ENCODE measurements at regions not wholly inside any gene's neighbourhood (a gene's known extent, or its start where the extent isn't known, plus 50 kb on each side); places are given as distances from the start of the nearest gene placed in this dataset.

- TF ChIP-seq POLR2A (IDR thresholded peaks at IDR 0.05; ENCODE audit: low read length) (no peak), GATA1 (IDR thresholded peaks at IDR 0.05; ENCODE audit: low read depth, low read length) (no peak)
Observed at GRCh38 chr5:63053019-63053638, 474.5 kb downstream of the LRRC70 start.
